Upper lobe of right lung (tissue), 1 donor: ENCODE measurements at regions not wholly inside any gene's neighbourhood (a gene's known extent, or its start where the extent isn't known, plus 50 kb on each side); places are given as distances from the start of the nearest gene placed in this dataset.

ENCODE experiments used
- ATAC-seq: fragments of 200-7000 bp; cut with Tn5 transposase; one replicate; pipeline ENCODE4 v1.9.1; 2020; ENCODE audit warnings: mild to moderate bottlenecking, moderate library complexity
- DNase-seq: peaks from one replicate; pipeline ENCODE4 v3.0.0-alpha.2; 2020
- H3K27ac ChIP-seq: fragments of 200-600 bp; one replicate; pipeline ENCODE4 v1.8.0; 2022
- H3K27me3 ChIP-seq: fragments of 200-600 bp; one replicate; pipeline ENCODE4 v1.8.0; 2022; ENCODE audit warnings: mild to moderate bottlenecking
- H3K36me3 ChIP-seq: fragments of 200-600 bp; one replicate; pipeline ENCODE4 v1.8.0; 2022
- H3K4me1 ChIP-seq: fragments of 200-600 bp; one replicate; pipeline ENCODE4 v1.8.0; 2022
- H3K4me3 ChIP-seq: fragments of 200-600 bp; one replicate; pipeline ENCODE4 v1.8.0; 2022; ENCODE audit warnings: mild to moderate bottlenecking
- H3K9me3 ChIP-seq: fragments of 200-600 bp; one replicate; pipeline ENCODE4 v1.8.0; 2022
- CTCF ChIP-seq: fragments of 200-600 bp; IDR thresholded peaks from one replicate; pipeline ENCODE4 v1.8.0; 2022; ENCODE audit warnings: antibody characterized with exemption
- intact Hi-C: fragments of 100-400 bp; cut with DNase I; formaldehyde crosslinking; loops from one replicate; pipeline ENCODE4 v1.11.0; 2022
- donor health status: DM: no; HTN: yes; CAD: no; lungs with severe emphysema.

- intact Hi-C loops, result no loop called here
- no peak for TF ChIP-seq CTCF
- H3K9me3 ChIP-seq, result no peaks in the 10 kb centered on the region
- no peak for DNase-seq
- no peaks in the 10 kb centered on the region for H3K36me3 ChIP-seq
- no peak overlapping the region for H3K27ac ChIP-seq
- no peak overlapping the region for H3K4me3 ChIP-seq
- no peak for ATAC-seq
- H3K27me3 ChIP-seq, result no peaks in the 10 kb centered on the region
- H3K4me1 ChIP-seq, result no peaks in the 10 kb centered on the region
Measured at GRCh38 chr6:126618639-126619343, 278.9 kb downstream of the CENPW start.

GRCh38 chr6:126620719-126621118, 280.8 kb downstream of the CENPW start:
- Histone ChIP-seq H3K4me1 (no peaks in the 10 kb centered on the region), H3K9me3 (no peaks in the 10 kb centered on the region), H3K27me3 (no peaks in the 10 kb centered on the region), H3K4me3 (no peak overlapping the region), H3K27ac (no peak overlapping the region), H3K36me3 (no peaks in the 10 kb centered on the region)
- intact Hi-C loops, result no loop called here
- TF ChIP-seq CTCF, result no peak
- no peak for DNase-seq
- ATAC-seq, result no peak

GRCh38 chr6:126625019-126625418, 285.1 kb downstream of the CENPW start:
- H3K9me3 ChIP-seq, result no peaks in the 10 kb centered on the region
- ATAC-seq, result no peak
- no peaks in the 10 kb centered on the region for H3K27me3 ChIP-seq
- DNase-seq, result no peak
- H3K4me3 ChIP-seq, result no peak overlapping the region
- H3K4me1 ChIP-seq, result no peaks in the 10 kb centered on the region
- TF ChIP-seq CTCF, result no peak
- H3K27ac ChIP-seq, result no peak overlapping the region
- H3K36me3 ChIP-seq, result no peaks in the 10 kb centered on the region
- intact Hi-C loops, result no loop called here

GRCh38 chr6:126628125-126628524, 288.2 kb downstream of the CENPW start:
- DNase-seq (no peak), ATAC-seq (no peak)
- no peak for TF ChIP-seq CTCF
- H3K4me1 ChIP-seq, result no peaks in the 10 kb centered on the region
- no peaks in the 10 kb centered on the region for H3K9me3 ChIP-seq
- no peak overlapping the region for H3K27ac ChIP-seq
- no peak overlapping the region for H3K4me3 ChIP-seq
- no peaks in the 10 kb centered on the region for H3K27me3 ChIP-seq
- no peaks in the 10 kb centered on the region for H3K36me3 ChIP-seq
- intact Hi-C loops, result no loop called here

GRCh38 chr6:126631363-126631762, 291.4 kb downstream of the CENPW start:
- Histone ChIP-seq H3K27ac (no peak overlapping the region), H3K4me3 (no peak overlapping the region), H3K27me3 (no peaks in the 10 kb centered on the region), H3K9me3 (no peaks in the 10 kb centered on the region), H3K4me1 (no peaks in the 10 kb centered on the region), H3K36me3 (no peaks in the 10 kb centered on the region)
- DNase-seq, result no peak
- ATAC-seq, result no peak
- TF ChIP-seq CTCF, result no peak
- intact Hi-C loops, result no loop called here

GRCh38 chr6:126632271-126632670, 292.4 kb downstream of the CENPW start:
- Histone ChIP-seq H3K27ac (no peak overlapping the region), H3K4me1 (no peaks in the 10 kb centered on the region), H3K9me3 (no peaks in the 10 kb centered on the region), H3K27me3 (no peaks in the 10 kb centered on the region), H3K4me3 (no peak overlapping the region), H3K36me3 (no peaks in the 10 kb centered on the region)
- ATAC-seq (no peak), DNase-seq (no peak)
- intact Hi-C loops, result no loop called here
- TF ChIP-seq CTCF, result no peak
